Left colon (tissue), 2 donors: ENCODE measurements at regions not wholly inside any gene's neighbourhood (a gene's known extent, or its start where the extent isn't known, plus 50 kb on each side); places are given as distances from the start of the nearest gene placed in this dataset.

Experiments
- ATAC-seq: fragments of 200-7000 bp; cut with Tn5 transposase; one replicate; pipeline ENCODE4 v1.9.1; 2020; ENCODE audit warnings: mild to moderate bottlenecking, moderate library complexity
- DNase-seq, 2 donors: peaks; one replicate each; pipeline ENCODE4 v3.0.0-alpha.2; 2020
- intact Hi-C, 2 donors: fragments of 100-400 bp; cut with DNase I in 1 of 2; cut with micrococcal nuclease in 1 of 2; formaldehyde crosslinking; loops; one replicate each; pipeline versions ENCODE4 v1.11.2 to v1.14.0; 2022; cut with DNase I, micrococcal nuclease
- donor health status: DM: no; HTN: no; CAD: no.
- donor health status: DM: yes; HTN: yes; CAD: no.

DNA sequence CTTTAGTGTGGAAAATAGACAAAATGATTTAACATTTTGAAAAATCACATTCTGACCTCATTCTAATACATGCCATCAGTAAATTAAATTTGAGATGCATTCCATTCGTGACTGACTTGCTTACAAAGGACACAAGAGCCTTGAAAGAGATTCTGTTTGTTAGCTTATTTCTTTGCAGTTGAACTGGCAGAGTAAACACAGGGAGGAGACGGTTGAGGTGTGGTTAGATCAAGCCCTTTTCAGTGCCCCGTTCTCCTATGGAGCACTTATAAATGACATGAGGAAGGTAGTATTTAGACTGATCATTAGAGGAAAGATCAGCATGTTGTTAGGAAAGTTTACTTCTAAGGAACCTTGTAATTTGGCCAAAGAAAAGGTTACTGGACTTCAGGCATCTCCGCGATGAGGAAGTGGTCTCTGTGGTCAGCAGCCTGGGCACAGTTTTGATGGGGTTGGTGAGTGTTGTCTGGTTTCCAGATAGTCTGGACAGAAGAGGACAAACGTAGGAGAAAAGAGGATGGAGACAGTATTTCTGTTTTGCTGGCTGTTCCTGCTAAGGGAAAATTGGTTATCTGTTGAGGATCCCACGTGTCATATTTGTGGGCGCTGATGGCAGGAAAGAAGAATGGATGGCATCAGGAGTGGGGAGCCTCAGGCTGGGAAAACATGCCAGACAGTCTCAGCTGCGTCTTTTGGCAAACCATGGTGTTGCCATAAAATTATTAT is 328.9 kb upstream of the TBL1XR1 start:
- intact Hi-C loops: no loop called here
- DNase-seq (no peak), ATAC-seq (peak; percentile 64)

- ATAC-seq (no peak), DNase-seq (no peak)
- intact Hi-C loops: no loop called here
Measured at GRCh38 chr3:177527182-177527581, 329.9 kb upstream of the TBL1XR1 start.

GRCh38 chr3:177528306-177529070 is 331.2 kb upstream of the TBL1XR1 start:
- intact Hi-C loops: no loop called here

DNA sequence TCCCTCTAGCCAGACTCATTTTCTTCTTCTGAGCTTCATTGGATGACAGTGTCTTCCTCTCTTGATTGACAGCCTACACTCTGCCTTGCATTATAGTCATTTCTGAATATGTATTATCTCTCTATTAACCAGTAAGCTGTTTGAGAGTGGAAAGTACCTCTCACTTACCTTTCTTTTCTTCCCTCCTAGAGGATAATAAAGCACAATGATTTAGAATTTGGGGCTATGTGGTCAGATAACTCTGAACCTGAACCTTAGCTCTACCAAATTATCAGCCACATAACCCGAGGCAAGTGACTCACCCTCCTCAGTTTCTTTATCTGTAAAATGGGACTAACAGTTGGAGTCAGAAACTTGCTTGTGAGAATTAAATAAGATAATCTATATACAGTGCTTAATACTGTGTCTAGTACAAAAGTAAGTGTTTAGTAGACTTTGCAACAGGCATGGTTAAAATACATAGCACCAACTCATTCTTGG is 331.8 kb upstream of the TBL1XR1 start:
- intact Hi-C loops: no loop called here
- ATAC-seq (no peak), DNase-seq (no peak)

More at GRCh38 chr3:177528306-177529070, 331.2 kb upstream of the TBL1XR1 start:
- ATAC-seq (peak; percentile 64), DNase-seq (no peak)

- no peak for ATAC-seq
- intact Hi-C loops: no loop called here
- DNase-seq: no peak
Measured at GRCh38 chr3:177529716-177530335, 332.5 kb upstream of the TBL1XR1 start.

- DNase-seq (no peak), ATAC-seq (no peak)
- intact Hi-C loops: no loop called here
Measured at GRCh38 chr3:177530908-177531307, 333.6 kb upstream of the TBL1XR1 start.

- intact Hi-C loops: no loop called here
- ATAC-seq (no peak), DNase-seq (no peak)
Measured at GRCh38 chr3:177536873-177537272, 339.6 kb upstream of the TBL1XR1 start.

- ATAC-seq (no peak), DNase-seq (no peak)
- intact Hi-C loops: no loop called here
Measured at GRCh38 chr3:177537612-177538011, 340.3 kb upstream of the TBL1XR1 start.

DNA sequence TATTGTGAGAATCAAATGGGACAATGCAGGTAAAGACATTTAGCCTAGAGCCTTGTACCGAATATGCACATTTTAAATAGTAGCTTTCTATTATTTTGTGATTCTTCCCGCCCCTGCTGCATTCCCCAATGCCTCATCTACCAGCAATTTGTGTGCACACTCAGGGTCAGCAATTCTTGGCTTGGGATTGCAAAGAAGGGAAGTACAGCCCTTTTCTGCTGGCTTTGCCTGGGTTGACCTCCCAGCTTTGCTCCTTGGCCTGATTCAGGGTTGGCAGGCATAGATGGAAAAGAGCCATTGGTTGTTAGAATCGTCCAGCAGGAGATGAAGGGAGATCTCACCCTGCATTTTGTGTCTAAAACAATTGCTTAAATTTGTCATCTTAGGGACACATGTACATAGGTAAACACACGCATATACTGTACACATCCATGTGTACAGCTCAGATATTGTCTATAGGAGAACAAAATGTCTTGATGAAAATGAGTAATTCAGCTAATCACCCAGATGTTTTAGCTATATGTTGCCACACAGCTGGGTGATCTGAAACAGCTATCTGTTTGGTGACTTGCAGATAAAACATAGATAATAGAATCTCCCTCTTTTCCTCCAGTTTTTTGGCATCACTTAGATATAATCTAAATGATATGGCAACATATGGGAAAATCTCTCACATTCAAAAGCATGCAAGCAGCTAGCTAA is 340.9 kb upstream of the TBL1XR1 start:
- ATAC-seq (no peak), DNase-seq (no peak)
- intact Hi-C loops: no loop called here

DNA sequence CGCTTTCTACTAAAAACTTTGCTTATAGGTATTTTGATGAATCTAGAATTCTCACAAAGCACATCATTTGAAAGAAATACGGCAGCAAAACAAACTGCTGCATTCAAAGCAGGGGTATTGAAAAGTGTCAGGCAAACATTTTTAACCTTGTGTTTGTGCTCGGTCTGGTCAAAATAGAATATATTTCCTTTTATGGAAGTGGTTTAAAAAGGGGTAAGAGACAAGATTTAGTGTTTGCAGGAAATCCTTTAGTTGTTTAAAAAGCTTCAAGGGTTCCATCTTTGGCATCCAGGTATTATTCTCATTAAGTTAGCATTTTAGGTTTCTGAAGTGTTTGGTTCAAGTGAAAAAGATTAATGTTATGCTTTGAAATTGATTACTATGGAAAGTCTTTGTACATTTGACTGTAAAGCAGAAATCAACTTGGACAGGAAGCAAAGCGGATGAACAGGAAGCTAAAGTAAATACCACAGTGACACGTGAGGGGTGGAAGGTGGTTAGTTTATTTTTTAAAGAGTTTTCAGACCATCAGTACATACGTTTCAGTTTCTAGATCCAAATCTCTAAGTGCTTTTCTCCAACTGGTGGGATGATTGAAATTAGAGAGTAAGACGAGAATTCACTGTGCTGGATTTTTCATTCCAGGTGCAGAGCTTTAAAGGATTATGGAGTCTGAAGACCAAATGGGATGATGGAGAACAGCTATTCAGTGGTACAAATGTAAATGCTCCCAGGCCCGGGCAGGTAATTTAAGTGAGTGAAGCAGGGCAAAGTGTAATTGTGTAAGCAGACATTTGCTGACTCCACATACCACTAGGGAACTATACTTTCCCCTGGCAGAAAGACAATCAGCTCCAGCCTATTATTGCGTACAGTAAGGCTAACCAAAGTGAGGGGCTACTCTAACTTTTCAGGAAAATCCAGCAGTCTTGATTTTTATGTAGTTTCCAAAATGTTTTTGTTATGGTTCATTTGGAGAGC is 341.8 kb upstream of the TBL1XR1 start:
- DNase-seq: no peak
- ATAC-seq: peak; percentile 45
- intact Hi-C loops: no loop called here

- DNase-seq (no peak), ATAC-seq (no peak)
- intact Hi-C loops: no loop called here
Measured at GRCh38 chr3:177541541-177541940, 344.3 kb upstream of the TBL1XR1 start.

DNA sequence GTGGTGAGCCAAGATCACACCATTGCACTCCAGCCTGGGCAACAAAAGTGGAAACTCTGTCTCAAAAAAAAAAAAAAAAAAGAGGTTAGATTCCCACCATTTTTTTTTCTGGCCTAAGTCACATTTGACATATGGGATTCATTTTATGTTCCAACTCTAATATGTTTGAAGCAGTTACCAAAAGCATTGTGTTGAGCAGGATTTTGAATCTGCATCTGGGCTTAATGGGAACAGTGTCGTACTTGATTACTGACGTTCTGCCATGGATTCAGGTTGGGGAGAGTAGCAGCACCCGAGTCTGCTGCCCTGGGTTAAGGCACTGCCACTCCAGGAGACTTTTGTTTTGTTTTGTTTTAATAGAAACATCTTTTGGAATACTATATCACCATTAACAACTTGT is 348.7 kb upstream of the TBL1XR1 start:
- intact Hi-C loops: no loop called here
- no peak for ATAC-seq
- DNase-seq: no peak

DNA sequence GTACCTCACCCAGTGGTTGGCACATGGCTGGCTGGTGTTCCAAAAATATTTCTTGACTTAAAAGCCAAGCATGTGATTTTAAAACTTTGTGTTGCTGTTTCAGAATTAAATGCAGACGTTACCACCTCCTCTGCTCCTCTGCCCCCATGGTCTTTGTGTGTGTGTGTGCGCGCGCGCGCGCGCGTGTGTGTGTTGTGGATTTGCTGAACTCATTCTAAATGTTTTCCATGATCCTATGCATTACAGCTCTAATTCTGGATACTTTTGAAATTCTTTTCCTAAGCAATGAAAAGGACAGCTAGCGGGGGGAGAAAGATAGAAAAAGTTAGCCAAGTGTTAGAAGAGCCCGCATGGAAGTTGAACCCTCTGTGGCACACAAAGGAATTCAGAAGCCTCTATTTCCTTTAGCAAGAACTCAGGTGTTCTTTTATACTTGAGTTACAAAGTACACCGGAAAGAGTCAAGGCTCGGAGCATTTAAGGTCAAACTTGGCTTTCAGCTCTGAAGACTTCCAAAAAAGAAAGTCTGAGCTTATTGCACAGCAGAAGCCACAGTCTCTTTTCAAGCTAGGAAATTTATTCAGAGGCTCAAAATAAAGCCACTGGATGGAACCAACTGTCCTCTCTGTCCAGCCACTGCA is 350.5 kb upstream of the TBL1XR1 start:
- intact Hi-C loops: no loop called here
- ATAC-seq (no peak), DNase-seq (no peak)

DNA sequence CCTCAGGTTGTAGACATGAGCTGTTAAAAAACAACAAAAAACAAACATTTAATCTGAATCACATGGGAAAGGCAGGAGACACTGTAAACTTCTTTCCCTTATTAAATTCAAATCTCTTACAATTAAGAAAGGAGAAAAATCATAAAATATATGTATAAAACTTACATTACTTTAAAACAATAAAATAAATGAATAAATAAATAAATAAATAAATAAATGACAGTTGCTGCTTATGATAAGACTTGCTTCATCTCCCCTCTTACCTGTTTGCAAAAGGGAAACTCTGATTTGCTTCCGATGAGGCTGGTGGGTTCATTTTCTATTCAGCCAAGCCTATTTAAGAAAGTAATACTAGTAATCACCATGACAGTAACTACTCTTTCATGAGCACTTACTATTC is 353.4 kb upstream of the TBL1XR1 start:
- intact Hi-C loops: no loop called here
- no peak for ATAC-seq
- DNase-seq: no peak

GRCh38 chr3:177551431-177551836 is 354.2 kb upstream of the TBL1XR1 start:
- intact Hi-C loops: no loop called here
- ATAC-seq (no peak), DNase-seq (no peak)

- ATAC-seq (no peak), DNase-seq (no peak)
- intact Hi-C loops: no loop called here
Measured at GRCh38 chr3:177552051-177552450, 354.8 kb upstream of the TBL1XR1 start.

DNA sequence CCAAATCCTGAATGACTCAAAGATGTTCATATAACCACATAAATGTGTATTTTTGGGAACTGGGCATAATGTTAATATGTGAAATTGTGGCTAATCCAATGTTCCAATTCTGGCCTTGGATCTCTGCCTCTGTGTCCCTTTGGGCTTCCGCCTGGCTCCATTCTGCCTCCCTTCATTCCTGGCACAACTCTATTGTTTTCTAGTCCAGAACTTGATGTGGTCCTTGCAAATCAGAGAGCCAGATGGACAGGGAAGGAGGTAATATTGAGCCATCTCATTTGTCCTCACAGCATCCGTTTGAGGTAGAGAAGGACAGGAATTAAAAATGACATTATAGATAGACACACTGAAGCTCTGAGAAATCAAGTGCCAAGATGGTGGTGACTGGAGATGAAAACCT is 355.7 kb upstream of the TBL1XR1 start:
- DNase-seq (no peak), ATAC-seq (no peak)
- intact Hi-C loops: no loop called here

- no peak for DNase-seq
Measured at GRCh38 chr3:177553579-177553978, 356.3 kb upstream of the TBL1XR1 start.

More at GRCh38 chr3:177553579-177553978, 356.3 kb upstream of the TBL1XR1 start:
- intact Hi-C loops: no loop called here
- no peak for ATAC-seq
